Liver (tissue), 7 donors: ENCODE measurements at regions not wholly inside any gene's neighbourhood (a gene's known extent, or its start where the extent isn't known, plus 50 kb on each side); places are given as distances from the start of the nearest gene placed in this dataset.

Experiments used
- DNase-seq: peaks from one replicate; pipeline ENCODE4 v3.0.0-alpha.2; 2017; ENCODE audit warnings: low spot score
- H3K27ac ChIP-seq, 2 donors: one replicate each; pipeline ENCODE4 v1.7.0; 2013; ENCODE audit warnings: inconsistent platforms in 2 of 2, low read length in 2 of 2, control low read depth in 1 of 2, low read depth in 1 of 2, mild to moderate bottlenecking in 1 of 2
- H3K27me3 ChIP-seq, 4 donors: one replicate each; pipeline versions ENCODE4 v1.6.1 to v1.7.0; 2013; ENCODE audit warnings: low read length in 3 of 4, inconsistent platforms in 1 of 4, mild to moderate bottlenecking in 1 of 4, moderate library complexity in 1 of 4; ENCODE audit not compliant: control insufficient read depth in 4 of 4, insufficient read depth in 4 of 4
- H3K36me3 ChIP-seq, 4 donors: one replicate each; pipeline versions ENCODE4 v1.6.1 to v1.7.0; 2013; ENCODE audit warnings: low read length in 3 of 4, mild to moderate bottlenecking in 3 of 4, low read depth in 1 of 4, moderate library complexity in 1 of 4; ENCODE audit not compliant: control insufficient read depth in 4 of 4, insufficient read depth in 3 of 4
- H3K4me1 ChIP-seq, 4 donors: one replicate each; pipeline versions ENCODE4 v1.6.1 to v1.7.0; 2013; ENCODE audit warnings: low read length in 3 of 4, mild to moderate bottlenecking in 3 of 4, moderate library complexity in 1 of 4; ENCODE audit not compliant: control insufficient read depth in 4 of 4, insufficient read depth in 4 of 4
- H3K4me3 ChIP-seq, 3 donors: one replicate each; pipeline versions ENCODE4 v1.6.1 to v1.7.0; 2013; ENCODE audit warnings: low read length in 3 of 3, control low read depth in 1 of 3, low read depth in 1 of 3, mild to moderate bottlenecking in 1 of 3
- H3K9ac ChIP-seq, 2 donors: one replicate each; pipeline ENCODE4 v1.7.0; 2013; ENCODE audit warnings: low read length in 2 of 2, mild to moderate bottlenecking in 2 of 2, moderate library complexity in 2 of 2, control low read depth in 1 of 2, low read depth in 1 of 2
- H3K9me3 ChIP-seq, 4 donors: one replicate each; pipeline versions ENCODE4 v1.6.1 to v1.7.0; 2013; ENCODE audit warnings: low read length in 3 of 4; ENCODE audit not compliant: control insufficient read depth in 4 of 4
- ATF3 ChIP-seq: IDR thresholded peaks from 2 replicates; pipeline ENCODE4 v1.6.1; 2016; ENCODE audit warnings: antibody characterized with exemption
- EGR1 ChIP-seq, 2 donors: IDR thresholded peaks; 2 replicates each; pipeline ENCODE4 v1.6.1; 2016 to 2018; ENCODE audit warnings: antibody characterized with exemption in 2 of 2, low read depth in 2 of 2
- FOXA2 ChIP-seq: IDR thresholded peaks from 2 replicates; pipeline ENCODE4 v1.6.1; 2016; ENCODE audit warnings: antibody characterized with exemption
- HNF4A ChIP-seq, 2 donors: conservative IDR thresholded peaks; 2 replicates each; pipeline ENCODE4 v1.6.1; 2016; ENCODE audit warnings: antibody characterized with exemption in 2 of 2, mild to moderate bottlenecking in 2 of 2
- RAD21 ChIP-seq, 2 donors: IDR thresholded peaks; 2 replicates each; pipeline ENCODE4 v1.6.1; 2016; ENCODE audit warnings: antibody characterized with exemption in 2 of 2, mild to moderate bottlenecking in 2 of 2
- REST ChIP-seq: IDR thresholded peaks from 2 replicates; pipeline ENCODE4 v1.6.1; 2016; ENCODE audit warnings: antibody characterized with exemption, mild to moderate bottlenecking
- RXRA ChIP-seq, 2 donors: IDR thresholded peaks; 2 replicates each; pipeline ENCODE4 v1.6.1; 2017 to 2018; ENCODE audit warnings: antibody characterized with exemption in 2 of 2, mild to moderate bottlenecking in 1 of 2
- SP1 ChIP-seq: IDR thresholded peaks from 2 replicates; pipeline ENCODE4 v1.6.1; 2018; ENCODE audit warnings: antibody characterized with exemption, mild to moderate bottlenecking
- TAF1 ChIP-seq: conservative IDR thresholded peaks from 2 replicates; pipeline ENCODE4 v1.6.1; 2016; ENCODE audit warnings: antibody characterized with exemption, mild to moderate bottlenecking
- YY1 ChIP-seq: IDR thresholded peaks from 2 replicates; pipeline ENCODE4 v1.6.1; 2016; ENCODE audit warnings: antibody characterized with exemption, mild to moderate bottlenecking
- ZBTB33 ChIP-seq: IDR thresholded peaks from 2 replicates; pipeline ENCODE4 v1.6.1; 2016; ENCODE audit warnings: antibody characterized with exemption
- WGBS: extraction: QIAGEN DNeasy Blood & Tissue Kit; methylation state at CpG from one replicate; pipeline ENCODE4 v1.1.7; 2013; 5-methylcytosine and 5-hydroxymethylcytosine counted together
- donor health status: healthy.
- donor health status: healthy.
- donor health status: healthy.
- donor health status: healthy.

GRCh38 chr13:40309881-40310280, 356.6 kb downstream of the FOXO1 start:
- 85% methylated on average over 3 of the region's 3 CpGs for WGBS
- Histone ChIP-seq H3K4me3 (no peak overlapping the region), H3K9ac (no peak overlapping the region), H3K27ac (no peak overlapping the region), H3K27me3 (no peaks in the 10 kb centered on the region), H3K36me3 (no peaks in the 10 kb centered on the region), H3K9me3 (peaks cover 0 to 5% (median 0%) of the 10 kb centered on the region in 4 donors), H3K4me1 (no peaks in the 10 kb centered on the region)
- no peak for TF ChIP-seq ATF3
- no peak for TF ChIP-seq TAF1
- TF ChIP-seq ZBTB33, result no peak
- no peak for TF ChIP-seq EGR1 (IDR thresholded peaks at IDR 0.05; ENCODE audit: low read depth in 2 of 2)
- no peak for TF ChIP-seq FOXA2
- DNase-seq, result no peak

- 96% methylated on average over 7 of the region's 7 CpGs for WGBS
- Histone ChIP-seq H3K27me3 (no peaks in the 10 kb centered on the region), H3K9ac (no peak overlapping the region), H3K27ac (no peak overlapping the region), H3K4me3 (no peak overlapping the region), H3K36me3 (no peaks in the 10 kb centered on the region), H3K9me3 (peaks cover 0 to 5% (median 0%) of the 10 kb centered on the region in 4 donors), H3K4me1 (no peaks in the 10 kb centered on the region)
- DNase-seq, result no peak
- TF ChIP-seq RXRA (IDR thresholded peaks at IDR 0.05) (no peak), REST (no peak), TAF1 (no peak), ZBTB33 (no peak), YY1 (no peak), SP1 (no peak), RAD21 (IDR thresholded peaks at IDR 0.05) (no peak), HNF4A (conservative IDR thresholded peaks at IDR 0.05) (no peak)
Measured at GRCh38 chr13:40311356-40312101, 354.9 kb downstream of the FOXO1 start.
